Fibroblast of the aortic adventitia (primary cell): ENCODE measurements at regions not wholly inside any gene's neighbourhood (a gene's known extent, or its start where the extent isn't known, plus 50 kb on each side); places are given as distances from the start of the nearest gene placed in this dataset.
A peak's percentile ranks its signal among the peaks of the same experiment; 100 is the strongest.

ENCODE experiments used
- DNase-seq: peaks from one replicate; pipeline ENCODE4 v3.0.0-alpha.2; 2010; ENCODE audit warnings: low read depth
- H3K4me3 ChIP-seq: 2 replicates; pipeline ENCODE4 v1.5.1; 2011; ENCODE audit warnings: low read depth, mild to moderate bottlenecking, control low read depth, low read length, moderate library complexity
- TF ChIP-seq, protein P1 (sequence below): IDR thresholded peaks from 2 replicates; pipeline ENCODE4 v1.5.1; 2011; ENCODE audit warnings: mild to moderate bottlenecking, low read length, control low read depth, inconsistent platforms; ENCODE audit not compliant: insufficient read depth

DNA sequence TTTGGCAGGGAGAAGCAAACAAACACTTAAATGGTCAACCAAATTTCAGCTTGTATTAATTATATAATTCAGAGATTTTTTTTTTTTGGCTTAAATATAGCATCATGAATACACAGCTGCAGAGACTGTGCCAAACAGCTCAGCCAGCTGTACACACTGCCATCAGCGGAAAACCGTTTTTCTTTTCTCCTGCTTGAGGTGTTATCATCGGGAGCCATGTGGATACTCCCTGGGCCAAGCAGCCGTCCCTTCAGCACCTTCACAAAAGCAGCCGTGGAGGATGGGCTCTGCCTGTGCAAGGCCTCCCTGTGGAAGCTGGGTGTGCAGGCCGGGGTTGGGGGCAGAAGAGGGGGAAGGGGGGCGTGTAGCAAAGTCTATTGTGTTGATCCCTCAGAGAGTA, 85.0 kb downstream of the NUF2 start:
- peak; percentile 2 for DNase-seq
- TF ChIP-seq, protein P1, sequence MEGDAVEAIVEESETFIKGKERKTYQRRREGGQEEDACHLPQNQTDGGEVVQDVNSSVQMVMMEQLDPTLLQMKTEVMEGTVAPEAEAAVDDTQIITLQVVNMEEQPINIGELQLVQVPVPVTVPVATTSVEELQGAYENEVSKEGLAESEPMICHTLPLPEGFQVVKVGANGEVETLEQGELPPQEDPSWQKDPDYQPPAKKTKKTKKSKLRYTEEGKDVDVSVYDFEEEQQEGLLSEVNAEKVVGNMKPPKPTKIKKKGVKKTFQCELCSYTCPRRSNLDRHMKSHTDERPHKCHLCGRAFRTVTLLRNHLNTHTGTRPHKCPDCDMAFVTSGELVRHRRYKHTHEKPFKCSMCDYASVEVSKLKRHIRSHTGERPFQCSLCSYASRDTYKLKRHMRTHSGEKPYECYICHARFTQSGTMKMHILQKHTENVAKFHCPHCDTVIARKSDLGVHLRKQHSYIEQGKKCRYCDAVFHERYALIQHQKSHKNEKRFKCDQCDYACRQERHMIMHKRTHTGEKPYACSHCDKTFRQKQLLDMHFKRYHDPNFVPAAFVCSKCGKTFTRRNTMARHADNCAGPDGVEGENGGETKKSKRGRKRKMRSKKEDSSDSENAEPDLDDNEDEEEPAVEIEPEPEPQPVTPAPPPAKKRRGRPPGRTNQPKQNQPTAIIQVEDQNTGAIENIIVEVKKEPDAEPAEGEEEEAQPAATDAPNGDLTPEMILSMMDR: no peak
- no peak overlapping the region for H3K4me3 ChIP-seq

DNA sequence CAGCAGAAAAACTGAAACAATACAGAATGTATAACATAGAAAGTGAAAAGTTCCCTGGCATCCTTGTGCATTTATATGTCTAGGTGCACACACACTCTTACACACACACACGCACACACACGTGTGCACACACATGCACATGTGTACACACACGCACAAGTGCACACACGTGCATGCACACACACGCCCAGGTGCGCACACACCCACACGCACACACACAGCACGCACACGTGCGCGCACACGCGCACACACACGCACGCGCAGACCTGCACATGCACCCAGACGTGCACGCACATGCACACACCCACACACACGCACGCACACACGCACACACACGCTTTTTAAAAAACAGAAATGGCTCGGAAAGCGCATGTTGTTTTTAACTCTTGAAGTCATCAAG, 86.5 kb downstream of the NUF2 start:
- DNase-seq: no peak
- no peak overlapping the region for H3K4me3 ChIP-seq
- TF ChIP-seq, protein P1: no peak

DNA sequence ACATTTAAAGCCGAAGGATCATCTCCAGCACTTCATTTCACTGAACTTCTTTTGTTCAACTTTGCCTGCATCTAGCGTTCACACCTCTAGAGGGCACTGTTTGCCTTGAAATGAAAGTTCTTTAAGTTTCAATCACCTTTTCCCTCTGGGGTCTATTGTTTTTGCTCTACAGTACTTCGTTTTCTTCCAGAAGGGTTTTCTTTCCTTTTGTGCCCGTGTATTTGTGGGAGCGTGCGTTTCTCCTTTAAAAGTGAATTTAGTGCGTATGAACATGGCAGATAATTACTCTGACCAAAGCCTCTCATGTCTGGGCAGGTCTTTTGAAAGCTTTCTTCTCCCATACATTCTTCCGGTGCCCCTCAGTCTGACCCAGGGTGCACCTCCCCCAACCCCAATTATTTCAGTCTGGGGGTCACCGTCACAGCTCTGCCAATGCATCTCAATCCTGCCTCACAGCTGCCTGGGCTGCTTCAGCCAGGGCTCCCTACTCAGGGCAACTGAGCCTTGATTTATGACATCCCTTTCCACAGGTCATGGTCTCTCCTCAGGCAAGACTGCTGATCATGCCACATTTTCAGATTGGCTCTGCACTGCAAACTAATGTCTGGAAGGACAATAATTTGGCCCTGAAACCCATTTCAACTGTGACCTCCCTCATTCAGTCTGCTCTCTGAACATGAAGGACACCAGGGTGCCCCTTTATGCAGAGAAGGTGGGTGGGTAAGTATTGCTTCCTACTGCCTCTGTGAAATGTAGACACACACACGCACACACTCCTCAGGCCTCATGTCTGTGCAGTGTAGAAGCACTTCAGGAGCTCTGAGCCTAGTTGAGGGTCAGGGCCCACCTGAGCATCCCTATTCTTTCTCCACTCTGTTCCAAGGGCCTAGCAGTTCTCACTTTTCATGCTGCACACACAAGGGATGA, 88.6 kb downstream of the NUF2 start:
- TF ChIP-seq, protein P1: peak; percentile 88
- peak; percentile 71 for DNase-seq
- H3K4me3 ChIP-seq: no peak overlapping the region

DNA sequence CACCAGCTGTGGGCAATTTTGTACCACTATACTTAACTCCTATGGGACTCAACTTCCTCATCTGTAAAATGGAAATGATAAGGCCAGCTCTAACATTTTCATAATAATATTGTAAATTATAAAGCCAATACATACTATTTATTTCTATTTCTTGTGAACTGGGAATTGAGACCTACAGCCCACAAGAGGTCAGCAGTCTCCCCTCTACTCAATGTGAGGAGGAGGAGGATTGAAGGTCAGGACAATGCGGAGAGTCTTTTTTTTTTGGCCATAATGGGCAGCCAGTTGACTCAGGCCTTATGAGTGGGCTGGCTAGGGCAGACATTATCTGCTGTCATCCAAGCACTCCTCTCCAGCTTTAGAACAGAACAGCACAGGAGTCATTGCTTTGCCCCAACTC, 90.5 kb downstream of the NUF2 start:
- H3K4me3 ChIP-seq: no peak overlapping the region
- DNase-seq: no peak
- TF ChIP-seq, protein P1: no peak

DNA sequence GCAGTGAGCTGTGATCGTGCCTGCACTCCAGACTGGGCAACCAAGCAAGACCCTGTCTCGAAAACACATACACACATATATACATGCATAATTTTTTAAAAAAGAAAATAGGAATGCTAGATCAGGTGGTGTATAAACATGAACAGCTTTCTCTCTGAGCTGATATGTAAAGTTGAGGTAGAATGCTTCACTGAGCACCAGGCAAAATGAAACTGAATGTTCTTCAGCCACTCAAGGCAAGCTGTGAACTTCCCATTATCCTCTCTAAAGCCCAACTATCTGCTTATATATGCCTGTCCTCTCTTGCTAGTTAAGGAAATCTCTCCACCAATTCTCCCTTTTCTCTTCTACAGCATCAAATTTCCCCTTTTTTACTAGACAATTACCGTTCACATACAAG, 93.0 kb downstream of the NUF2 start:
- H3K4me3 ChIP-seq: no peak overlapping the region
- TF ChIP-seq, protein P1: no peak
- no peak for DNase-seq

DNA sequence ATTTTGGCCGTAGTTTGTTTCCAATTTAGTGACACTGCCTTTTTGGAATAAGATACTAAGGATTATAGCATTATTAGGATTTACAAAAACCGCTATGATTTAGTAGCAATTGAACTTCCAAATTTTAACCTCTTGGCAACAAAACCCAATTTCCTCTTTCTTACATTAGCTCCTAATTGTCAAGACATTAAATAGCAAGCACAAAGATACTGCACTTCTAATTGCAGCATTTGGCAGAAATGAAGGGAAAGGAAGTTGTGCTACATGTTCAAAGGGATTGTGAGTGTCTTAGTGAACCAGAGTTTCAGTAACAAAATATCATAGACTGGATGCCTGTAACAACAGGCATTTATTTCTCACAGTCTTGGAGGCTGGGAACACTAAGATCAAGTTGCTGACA, 99.9 kb downstream of the NUF2 start:
- TF ChIP-seq, protein P1: no peak
- H3K4me3 ChIP-seq: no peak overlapping the region
- no peak for DNase-seq
